ENCODE measurements at regions not wholly inside any gene's neighbourhood (a gene's known extent, or its start where the extent isn't known, plus 50 kb on each side); places are given as distances from the start of the nearest gene placed in this dataset.
"Not testable (repeated sequence)": the region's sequence is repeated elsewhere in the genome, so short reads cannot be mapped to it uniquely, and the experiment has no call there.

DNA sequence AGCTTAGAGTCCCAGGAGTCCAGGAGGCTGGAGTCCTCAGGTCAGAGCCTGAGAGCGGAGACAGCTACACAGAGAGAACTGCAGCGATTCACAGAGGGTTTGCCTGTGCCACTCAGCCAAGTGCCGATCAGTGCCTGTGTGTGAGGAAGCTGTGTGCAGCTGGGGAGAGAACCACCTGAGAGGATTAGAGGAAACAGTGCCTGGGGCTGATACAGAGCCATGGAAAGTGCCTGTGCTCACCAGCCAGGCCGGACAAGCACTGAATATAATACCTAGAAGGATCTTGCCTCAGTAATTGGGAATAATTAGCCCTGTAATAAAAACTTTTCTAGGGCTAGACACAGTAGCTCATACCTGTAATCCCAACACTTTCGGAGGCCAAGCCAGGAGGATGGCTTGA is 134.7 kb downstream of the ARHGAP11B start:
- not testable (repeated sequence) for DNase-seq

- not testable (repeated sequence) for DNase-seq
Observed at GRCh38 chr15:30761365-30761764, 135.4 kb downstream of the ARHGAP11B start.

GRCh38 chr15:30769390-30770124 is 134.2 kb upstream of the FAN1 start:
- DNase-seq, result not testable (repeated sequence)

GRCh38 chr15:30770759-30771158 is 133.0 kb upstream of the FAN1 start:
- DNase-seq, result no peak

DNA sequence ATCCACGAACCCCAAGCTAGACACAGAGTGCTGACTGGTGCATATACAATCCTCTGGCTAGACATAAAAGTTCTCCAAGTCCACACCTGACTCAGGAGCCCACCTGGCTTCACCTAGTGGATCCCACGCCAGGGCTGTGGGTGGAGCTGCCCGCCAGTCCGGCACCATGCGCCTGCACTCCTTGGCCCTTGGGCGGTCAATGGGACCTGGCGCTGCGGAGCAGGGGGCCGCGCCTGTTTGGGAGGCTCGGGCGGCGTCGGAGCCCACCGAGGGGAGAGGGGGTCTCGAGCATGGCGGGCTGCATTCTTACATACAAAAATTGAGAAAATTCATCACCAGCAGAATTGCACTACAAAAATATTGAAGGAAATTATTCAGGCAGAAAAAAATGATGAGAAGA is 120.7 kb upstream of the FAN1 start:
- no peak for DNase-seq

DNA sequence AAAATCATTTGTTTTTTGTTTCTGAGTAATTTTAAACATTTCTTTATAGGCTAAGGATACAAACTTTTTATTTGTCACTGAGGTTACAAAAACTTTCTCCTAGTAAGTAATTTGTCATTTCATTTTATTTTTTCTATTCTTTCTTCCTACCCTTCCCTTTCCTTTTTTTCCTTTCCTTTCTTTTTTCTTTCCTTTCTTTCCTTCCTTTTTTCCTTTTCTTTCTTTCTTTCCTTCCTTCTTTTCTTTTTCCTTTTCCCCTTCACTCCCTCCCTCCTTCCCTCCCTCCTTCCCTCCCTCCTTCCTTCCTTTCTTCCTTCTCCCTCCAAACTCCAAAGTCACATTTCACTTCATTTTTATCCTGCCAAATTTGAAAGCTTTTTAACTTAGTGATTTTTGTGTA is 115.1 kb upstream of the FAN1 start:
- no peak for DNase-seq

GRCh38 chr15:30791239-30792175 is 112.2 kb upstream of the FAN1 start:
- no peak for DNase-seq

- not testable (repeated sequence) for DNase-seq
Observed at GRCh38 chr15:30792843-30793242, 110.9 kb upstream of the FAN1 start.

DNA sequence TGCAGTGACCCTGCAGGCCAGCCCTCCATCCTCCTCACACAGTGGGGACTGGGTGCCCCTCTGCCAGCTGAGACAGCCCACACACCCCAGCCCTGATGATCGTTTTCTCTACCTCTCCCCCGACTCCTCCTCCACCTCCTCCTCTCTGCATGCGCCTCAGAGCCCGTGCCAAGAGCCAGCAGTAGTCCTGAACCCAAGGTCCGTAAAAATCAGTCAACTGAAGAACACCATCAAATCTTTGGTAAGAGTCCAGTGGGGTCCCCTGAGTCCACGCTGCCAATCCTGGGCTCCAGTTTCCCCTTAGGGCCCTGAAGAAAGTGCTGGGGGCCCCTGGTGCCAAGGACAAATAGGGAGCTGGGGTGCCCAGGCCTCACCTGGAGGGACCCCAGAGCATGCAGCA is 109.3 kb upstream of the FAN1 start:
- no peak for DNase-seq

DNA sequence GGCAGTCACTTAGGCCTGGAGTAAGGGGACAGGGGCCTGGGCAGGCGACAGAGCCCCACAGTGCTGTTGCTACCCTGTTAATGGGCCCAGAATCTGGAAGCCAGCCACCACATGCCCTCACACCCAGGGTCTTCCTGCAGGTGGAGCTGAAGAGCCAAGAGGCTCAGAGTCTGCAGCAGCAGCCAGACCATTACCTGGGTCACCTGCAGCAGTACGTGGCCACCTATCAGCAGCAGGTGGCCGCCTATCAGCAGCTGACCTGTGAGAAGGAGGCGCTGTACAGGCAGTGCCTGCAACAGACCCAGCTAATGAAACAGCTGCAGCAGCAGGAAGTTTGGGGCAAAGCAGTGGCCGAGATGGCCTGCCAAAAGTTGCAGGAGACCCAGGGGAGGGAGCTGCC is 104.2 kb upstream of the FAN1 start:
- not testable (repeated sequence) for DNase-seq

DNA sequence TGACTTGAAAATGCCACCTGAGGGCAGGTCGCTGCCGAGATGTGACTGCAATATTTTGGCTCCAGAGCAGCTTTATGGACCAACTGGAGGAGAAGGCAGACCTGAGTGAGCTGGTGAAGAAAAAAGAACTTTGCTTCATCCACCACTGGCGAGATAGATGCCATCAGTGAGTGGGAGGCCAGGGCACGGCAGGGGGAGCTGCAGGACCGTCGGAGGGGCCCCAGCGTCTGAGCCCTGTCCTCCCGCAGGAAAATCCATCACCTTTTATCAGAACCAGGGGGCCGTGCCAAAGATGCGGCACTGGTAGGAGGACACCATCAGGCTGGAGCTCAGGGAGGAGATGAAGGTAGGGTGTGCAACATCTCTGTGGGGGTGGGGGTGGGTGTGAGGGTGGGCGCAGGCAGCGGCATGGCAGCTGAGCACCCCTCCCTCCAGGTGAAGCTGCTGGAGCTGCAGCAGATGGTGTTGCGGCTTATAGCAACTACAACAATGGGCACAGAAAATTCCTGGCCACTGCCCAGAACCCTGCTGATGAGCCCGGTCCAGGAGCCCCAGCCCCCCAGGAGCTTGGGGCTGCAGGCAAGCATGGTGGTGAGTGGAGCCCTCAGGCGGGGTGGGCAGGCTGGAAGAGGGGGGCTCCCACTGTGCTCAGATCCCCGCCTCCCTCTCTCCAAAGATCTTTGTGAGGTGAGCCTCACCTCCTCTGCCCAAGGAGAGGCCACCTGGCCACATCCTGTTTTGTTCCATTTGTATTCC is 102.4 kb upstream of the FAN1 start:
- DNase-seq, result not testable (repeated sequence)

DNA sequence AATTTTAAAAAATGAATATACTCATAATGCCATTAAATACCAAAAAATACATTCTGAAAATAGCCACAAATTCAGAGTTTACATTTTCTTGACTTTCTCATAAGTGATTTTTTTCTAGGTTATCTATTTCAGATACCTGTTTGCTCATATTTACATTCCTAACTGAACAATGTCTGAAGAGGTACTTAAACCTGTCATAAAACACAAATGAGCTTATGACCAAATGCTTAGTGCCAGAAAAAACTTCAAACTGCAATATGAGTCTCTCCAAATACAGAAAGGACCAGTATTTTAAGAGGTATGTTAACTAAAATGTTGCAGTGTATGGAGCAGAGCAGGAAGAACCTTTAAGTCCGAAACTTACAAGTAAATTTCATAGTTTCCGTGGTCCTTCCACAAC is 101.7 kb upstream of the FAN1 start:
- DNase-seq, result not testable (repeated sequence)

GRCh38 chr15:30803703-30804102 is 100.0 kb upstream of the FAN1 start:
- DNase-seq, result not testable (repeated sequence)

DNA sequence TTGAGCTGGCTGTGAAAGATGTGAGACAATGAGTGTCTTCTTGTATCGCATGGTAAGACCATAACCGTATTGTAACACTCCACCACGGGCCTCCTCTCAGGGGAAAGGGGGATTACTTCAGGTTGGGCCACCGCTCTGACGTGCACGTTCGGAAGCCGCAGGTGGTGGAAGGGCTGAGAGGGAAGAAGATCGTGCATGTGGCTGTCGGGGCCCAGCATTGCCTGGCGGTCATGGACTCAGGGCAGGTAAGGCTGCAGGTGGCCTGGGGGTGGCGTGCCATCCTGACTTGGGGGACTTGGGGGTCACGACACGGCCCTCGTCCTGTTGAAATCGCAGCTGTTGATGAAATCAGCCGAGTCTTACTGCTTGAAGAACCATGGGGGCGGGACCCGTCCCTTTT is 87.3 kb upstream of the FAN1 start:
- no peak for DNase-seq

GRCh38 chr15:30823068-30823813 is 80.5 kb upstream of the FAN1 start:
- DNase-seq, result not testable (repeated sequence)

GRCh38 chr15:30824518-30825195 is 79.1 kb upstream of the FAN1 start:
- no peak for DNase-seq

DNA sequence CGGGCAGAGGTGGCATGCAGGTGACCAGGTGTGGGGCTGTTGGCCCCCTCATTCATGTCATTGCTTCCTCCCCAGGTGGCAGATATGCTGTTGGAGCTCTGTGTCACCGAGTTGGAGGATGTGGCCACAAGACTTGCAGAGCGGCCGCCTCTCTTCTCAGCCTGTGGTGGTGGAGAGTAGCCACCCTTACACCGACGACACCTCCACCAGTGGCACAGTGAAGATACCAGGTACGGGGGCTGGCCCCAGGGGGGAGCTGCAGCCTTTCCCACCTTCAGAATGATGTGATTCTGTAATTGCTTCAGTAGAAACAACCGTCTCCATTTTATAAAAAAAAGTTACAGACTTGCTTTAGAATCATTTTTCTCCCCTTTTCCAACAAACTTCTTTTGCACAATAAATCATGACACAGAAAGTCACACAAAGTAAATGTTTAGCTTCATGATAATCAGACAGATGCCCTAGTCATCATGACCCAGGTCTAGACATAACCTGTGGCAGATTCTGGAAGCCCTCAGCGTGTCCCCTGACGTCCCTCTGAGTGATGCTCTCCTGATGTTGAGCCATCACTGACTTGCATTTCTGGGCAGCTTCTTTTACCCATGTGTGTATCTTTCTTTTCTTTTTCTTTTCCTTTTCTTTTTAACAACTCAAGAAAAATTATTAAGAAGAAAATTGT is 76.0 kb upstream of the FAN1 start:
- DNase-seq, result no peak

GRCh38 chr15:30828304-30828639 is 75.4 kb upstream of the FAN1 start:
- not testable (repeated sequence) for DNase-seq

DNA sequence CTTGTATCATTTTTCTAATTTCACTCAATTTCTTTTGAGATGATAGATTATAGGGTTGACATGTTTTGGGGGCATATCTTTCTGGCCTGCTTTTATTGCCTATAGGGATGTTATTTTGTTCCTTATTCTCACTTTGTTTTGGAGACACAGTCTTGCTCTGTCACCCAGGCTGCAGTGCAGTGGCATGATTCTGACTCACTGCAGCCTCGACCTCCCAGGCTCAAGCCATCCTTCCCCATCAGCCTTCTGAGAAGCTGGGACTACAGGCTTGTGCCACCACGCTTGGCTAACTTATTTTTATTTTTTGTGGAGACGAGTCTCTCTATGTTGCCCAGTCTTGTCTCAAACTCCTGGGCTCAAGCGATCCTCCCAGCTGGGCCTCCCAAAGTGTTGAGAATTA is 72.8 kb upstream of the FAN1 start:
- no peak for DNase-seq

GRCh38 chr15:30833379-30833778 is 70.3 kb upstream of the FAN1 start:
- not testable (repeated sequence) for DNase-seq

Measured in muscle of back (tissue), 3 donors.